Activated naive CD8-positive, alpha-beta T cell treated with anti-CD3 and anti-CD28 coated beads, Interleukin-2, amount 10 ng/mL, durations not matched to agents 7 days and 5 days (primary cell): ENCODE measurements at regions not wholly inside any gene's neighbourhood (a gene's known extent, or its start where the extent isn't known, plus 50 kb on each side); places are given as distances from the start of the nearest gene placed in this dataset.
"Not testable (repeated sequence)": the region's sequence is repeated elsewhere in the genome, so short reads cannot be mapped to it uniquely, and the experiment has no call there.

Source experiments
- ATAC-seq: fragments of 150-1000 bp; cut with Tn5 transposase; one replicate; pipeline ENCODE4 v1.10.0; 2021; ENCODE audit warnings: low read depth, moderate library complexity
- POLR2A ChIA-PET: fragments of 350-600 bp; sonication (Branson Sonifier 250); formaldehyde crosslinking; loops from one replicate; lab custom pipeline; 2021; ENCODE audit warnings: antibody characterized with exemption; lab: Charles Lee
- DNase-seq: peaks from one replicate; pipeline ENCODE4 v3.0.0; 2021
- H3K27ac Mint-ChIP-seq: one replicate; pipeline ENCODE4 v1.8.0; 2022; ENCODE audit warnings: mild to moderate bottlenecking, mixed read lengths
- H3K27me3 Mint-ChIP-seq: one replicate; pipeline ENCODE4 v1.8.0; 2022; ENCODE audit warnings: mild to moderate bottlenecking, moderate library complexity, mixed read lengths
- H3K36me3 Mint-ChIP-seq: one replicate; pipeline ENCODE4 v1.8.0; 2021; ENCODE audit warnings: mild to moderate bottlenecking, mixed read lengths
- H3K4me1 Mint-ChIP-seq: one replicate; pipeline ENCODE4 v1.8.0; 2021; ENCODE audit warnings: mixed read lengths
- H3K4me3 Mint-ChIP-seq: one replicate; pipeline ENCODE4 v1.8.0; 2022; ENCODE audit warnings: mild to moderate bottlenecking, moderate library complexity, mixed read lengths
- H3K9me3 Mint-ChIP-seq: one replicate; pipeline ENCODE4 v1.8.0; 2021; ENCODE audit warnings: mixed read lengths

GRCh38 chr3:112721231-112721630 lies 80.3 kb upstream of the CCDC80 start:
- H3K36me3 Mint-ChIP-seq, result no peaks in the 10 kb centered on the region
- no peak overlapping the region for H3K27ac Mint-ChIP-seq
- peaks cover 2% of the 10 kb centered on the region for H3K9me3 Mint-ChIP-seq

GRCh38 chr3:112718967-112719366 lies 78.0 kb upstream of the CCDC80 start:
- Mint-ChIP-seq H3K9me3 (peaks cover 1% of the 10 kb centered on the region), H3K4me3 (no peak overlapping the region), H3K36me3 (no peaks in the 10 kb centered on the region), H3K27ac (no peak overlapping the region), H3K4me1 (no peaks in the 10 kb centered on the region), H3K27me3 (peaks cover 14% of the 10 kb centered on the region)
- ATAC-seq (no peak), DNase-seq (no peak)
- POLR2A ChIA-PET, result no interaction called here

More at GRCh38 chr3:112721231-112721630, 80.3 kb upstream of the CCDC80 start:
- ATAC-seq, result no peak
- no peak overlapping the region for H3K4me3 Mint-ChIP-seq
- H3K27me3 Mint-ChIP-seq, result peaks cover 15% of the 10 kb centered on the region
- no peaks in the 10 kb centered on the region for H3K4me1 Mint-ChIP-seq
- POLR2A ChIA-PET, result no interaction called here
- DNase-seq, result no peak

GRCh38 chr3:112718516-112718915 lies 77.6 kb upstream of the CCDC80 start:
- Mint-ChIP-seq H3K9me3 (peaks cover 3% of the 10 kb centered on the region), H3K4me3 (no peak overlapping the region), H3K27me3 (peaks cover 13% of the 10 kb centered on the region), H3K36me3 (no peaks in the 10 kb centered on the region), H3K27ac (no peak overlapping the region), H3K4me1 (no peaks in the 10 kb centered on the region)
- DNase-seq (no peak), ATAC-seq (no peak)
- POLR2A ChIA-PET, result no interaction called here

- no peaks in the 10 kb centered on the region for H3K36me3 Mint-ChIP-seq
- H3K9me3 Mint-ChIP-seq, result peaks cover 11% of the 10 kb centered on the region
- H3K4me3 Mint-ChIP-seq, result no peak overlapping the region
- peaks cover 47% of the 10 kb centered on the region for H3K27me3 Mint-ChIP-seq
- no peak overlapping the region for H3K27ac Mint-ChIP-seq
- DNase-seq (no peak), ATAC-seq (no peak)
- H3K4me1 Mint-ChIP-seq, result no peaks in the 10 kb centered on the region
- POLR2A ChIA-PET, result no interaction called here
Measured at GRCh38 chr3:112709911-112710310, 69.0 kb upstream of the CCDC80 start.

GRCh38 chr3:112699436-112699978 lies 58.6 kb upstream of the CCDC80 start:
- no peak overlapping the region for H3K4me3 Mint-ChIP-seq
- ATAC-seq (no peak), DNase-seq (no peak)
- peaks cover 1% of the 10 kb centered on the region for H3K9me3 Mint-ChIP-seq
- POLR2A ChIA-PET, result no interaction called here
- no peak overlapping the region for H3K27ac Mint-ChIP-seq
- no peaks in the 10 kb centered on the region for H3K4me1 Mint-ChIP-seq
- H3K27me3 Mint-ChIP-seq, result peaks cover 37% of the 10 kb centered on the region
- no peaks in the 10 kb centered on the region for H3K36me3 Mint-ChIP-seq

- DNase-seq, H3K27ac Mint-ChIP-seq, H3K4me1 Mint-ChIP-seq, H3K9me3 Mint-ChIP-seq, POLR2A ChIA-PET, ATAC-seq, H3K36me3 Mint-ChIP-seq, H3K4me3 Mint-ChIP-seq: not testable (repeated sequence)
- H3K27me3 Mint-ChIP-seq, result peaks cover 26% of the 10 kb centered on the region
Measured at GRCh38 chr3:112698442-112698841, 57.5 kb upstream of the CCDC80 start.

GRCh38 chr3:112696244-112696643 lies 55.3 kb upstream of the CCDC80 start:
- H3K9me3 Mint-ChIP-seq, DNase-seq, POLR2A ChIA-PET, ATAC-seq, H3K36me3 Mint-ChIP-seq, H3K27ac Mint-ChIP-seq, H3K27me3 Mint-ChIP-seq, H3K4me3 Mint-ChIP-seq, H3K4me1 Mint-ChIP-seq: not testable (repeated sequence)

GRCh38 chr3:112695377-112696108 lies 54.6 kb upstream of the CCDC80 start:
- H3K4me1 Mint-ChIP-seq, H3K27ac Mint-ChIP-seq, H3K36me3 Mint-ChIP-seq, POLR2A ChIA-PET, DNase-seq, H3K27me3 Mint-ChIP-seq, ATAC-seq, H3K4me3 Mint-ChIP-seq, H3K9me3 Mint-ChIP-seq: not testable (repeated sequence)

- H3K27ac Mint-ChIP-seq, POLR2A ChIA-PET, DNase-seq, H3K9me3 Mint-ChIP-seq, H3K4me3 Mint-ChIP-seq, H3K27me3 Mint-ChIP-seq, H3K36me3 Mint-ChIP-seq, H3K4me1 Mint-ChIP-seq, ATAC-seq: not testable (repeated sequence)
Measured at GRCh38 chr3:112694906-112695305, 54.0 kb upstream of the CCDC80 start.

GRCh38 chr3:112693186-112693585 lies 52.2 kb upstream of the CCDC80 start:
- no peak overlapping the region for H3K27ac Mint-ChIP-seq
- peaks cover 8% of the 10 kb centered on the region for H3K4me1 Mint-ChIP-seq
- peaks cover 1% of the 10 kb centered on the region for H3K36me3 Mint-ChIP-seq
- H3K27me3 Mint-ChIP-seq, result peaks cover under 1% of the 10 kb centered on the region
- ATAC-seq (no peak), DNase-seq (no peak)
- peaks cover 3% of the 10 kb centered on the region for H3K9me3 Mint-ChIP-seq
- POLR2A ChIA-PET, result no interaction called here
- H3K4me3 Mint-ChIP-seq, result no peak overlapping the region
